ENCODE measurements at regions not wholly inside any gene's neighbourhood (a gene's known extent, or its start where the extent isn't known, plus 50 kb on each side); places are given as distances from the start of the nearest gene placed in this dataset.

DNA sequence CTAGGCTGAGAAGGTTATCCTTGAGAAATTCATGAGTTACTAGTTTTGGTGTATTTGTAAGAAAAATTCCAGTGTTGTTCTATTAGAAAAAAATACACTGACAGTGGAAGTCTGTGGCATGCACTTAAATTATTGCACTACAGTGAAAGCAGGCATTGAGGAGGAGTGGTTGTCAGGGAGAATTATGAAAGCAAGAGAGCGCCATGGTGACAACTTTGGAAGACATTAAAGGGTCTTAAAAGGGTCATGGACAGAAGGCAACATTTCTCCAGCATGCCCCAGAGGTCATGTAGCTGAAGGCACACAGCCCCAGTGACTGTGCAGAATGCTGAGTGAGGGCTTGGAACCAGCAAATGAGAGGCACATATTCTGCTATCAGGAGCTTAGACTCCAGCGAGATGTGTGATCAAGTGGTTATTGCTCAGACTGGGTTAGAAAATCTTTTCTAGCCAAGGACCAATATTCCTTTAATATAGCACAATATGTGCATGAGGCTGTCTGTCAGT, 292.7 kb downstream of the OLFM4 start:
- no peak for DNase-seq (ENCODE audit: low spot score)
- H3K4me3 ChIP-seq = no peak overlapping the region
- no peaks in the 10 kb centered on the region for H3K9me2 ChIP-seq (replicated peaks; ENCODE audit: insufficient read depth)
- H3K36me3 ChIP-seq (replicated peaks; ENCODE audit: insufficient read depth, low read depth) = no peaks in the 10 kb centered on the region
- H3K27ac ChIP-seq = no peak overlapping the region
- no peaks in the 10 kb centered on the region for H3K79me2 ChIP-seq
- no peak overlapping the region for H2AFZ ChIP-seq
- no peak overlapping the region for H3K4me2 ChIP-seq
- no peaks in the 10 kb centered on the region for H4K20me1 ChIP-seq (ENCODE audit: insufficient read depth, poor library complexity, severe bottlenecking)
- no peaks in the 10 kb centered on the region for H3K27me3 ChIP-seq
- no peaks in the 10 kb centered on the region for H3K9me3 ChIP-seq (ENCODE audit: low read depth)
- no peaks in the 10 kb centered on the region for H3K4me1 ChIP-seq (ENCODE audit: insufficient read depth)
- TF ChIP-seq EZH2phosphoT487 (IDR thresholded peaks at IDR 0.05; ENCODE audit: low read depth, severe bottlenecking, unreplicated experiment) (no peak), EZH2 (IDR thresholded peaks at IDR 0.05; ENCODE audit: borderline replicate concordance) (no peak)
- TF ChIP-seq, protein P1, sequence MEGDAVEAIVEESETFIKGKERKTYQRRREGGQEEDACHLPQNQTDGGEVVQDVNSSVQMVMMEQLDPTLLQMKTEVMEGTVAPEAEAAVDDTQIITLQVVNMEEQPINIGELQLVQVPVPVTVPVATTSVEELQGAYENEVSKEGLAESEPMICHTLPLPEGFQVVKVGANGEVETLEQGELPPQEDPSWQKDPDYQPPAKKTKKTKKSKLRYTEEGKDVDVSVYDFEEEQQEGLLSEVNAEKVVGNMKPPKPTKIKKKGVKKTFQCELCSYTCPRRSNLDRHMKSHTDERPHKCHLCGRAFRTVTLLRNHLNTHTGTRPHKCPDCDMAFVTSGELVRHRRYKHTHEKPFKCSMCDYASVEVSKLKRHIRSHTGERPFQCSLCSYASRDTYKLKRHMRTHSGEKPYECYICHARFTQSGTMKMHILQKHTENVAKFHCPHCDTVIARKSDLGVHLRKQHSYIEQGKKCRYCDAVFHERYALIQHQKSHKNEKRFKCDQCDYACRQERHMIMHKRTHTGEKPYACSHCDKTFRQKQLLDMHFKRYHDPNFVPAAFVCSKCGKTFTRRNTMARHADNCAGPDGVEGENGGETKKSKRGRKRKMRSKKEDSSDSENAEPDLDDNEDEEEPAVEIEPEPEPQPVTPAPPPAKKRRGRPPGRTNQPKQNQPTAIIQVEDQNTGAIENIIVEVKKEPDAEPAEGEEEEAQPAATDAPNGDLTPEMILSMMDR (IDR thresholded peaks at IDR 0.05; ENCODE audit: poor library complexity) = no peak
- WGBS (ENCODE audit: low lambda C conversion rate, missing lambda C conversion rate) = 97% methylated on average over 2 of the region's 2 CpGs

DNA sequence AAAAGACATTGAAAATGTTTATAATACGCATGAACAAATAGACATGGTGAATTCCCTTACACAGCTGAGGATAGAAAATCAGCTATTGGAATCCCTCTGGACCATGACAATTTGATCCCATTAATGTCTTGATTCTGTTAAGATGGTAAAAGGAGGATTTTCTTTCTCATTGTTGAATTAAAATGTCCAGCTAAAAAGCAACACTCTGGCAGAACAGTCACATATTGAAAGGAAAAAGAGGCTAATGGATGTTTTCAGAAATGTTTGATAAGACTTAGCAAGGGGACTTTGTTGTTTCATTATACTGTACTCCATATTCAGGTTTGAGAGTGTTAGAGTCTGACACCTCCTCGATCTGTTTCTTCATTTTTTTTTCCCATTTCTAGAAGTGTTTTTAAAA, 296.0 kb downstream of the OLFM4 start:
- Histone ChIP-seq H3K9me2 (replicated peaks; ENCODE audit: insufficient read depth) (no peaks in the 10 kb centered on the region), H3K27ac (no peak overlapping the region), H4K20me1 (ENCODE audit: insufficient read depth, poor library complexity, severe bottlenecking) (no peaks in the 10 kb centered on the region), H3K4me3 (no peak overlapping the region), H3K4me2 (no peak overlapping the region), H3K79me2 (no peaks in the 10 kb centered on the region), H3K27me3 (no peaks in the 10 kb centered on the region), H3K36me3 (replicated peaks; ENCODE audit: insufficient read depth, low read depth) (no peaks in the 10 kb centered on the region), H3K4me1 (ENCODE audit: insufficient read depth) (no peaks in the 10 kb centered on the region), H3K9me3 (ENCODE audit: low read depth) (no peaks in the 10 kb centered on the region), H2AFZ (no peak overlapping the region)
- DNase-seq (ENCODE audit: low spot score) = no peak
- WGBS (ENCODE audit: low lambda C conversion rate, missing lambda C conversion rate) = 89% methylated on average over 2 of the region's 2 CpGs
- TF ChIP-seq, protein P1 (IDR thresholded peaks at IDR 0.05; ENCODE audit: poor library complexity) = no peak
- TF ChIP-seq EZH2phosphoT487 (IDR thresholded peaks at IDR 0.05; ENCODE audit: low read depth, severe bottlenecking, unreplicated experiment) (no peak), EZH2 (IDR thresholded peaks at IDR 0.05; ENCODE audit: borderline replicate concordance) (no peak)

DNA sequence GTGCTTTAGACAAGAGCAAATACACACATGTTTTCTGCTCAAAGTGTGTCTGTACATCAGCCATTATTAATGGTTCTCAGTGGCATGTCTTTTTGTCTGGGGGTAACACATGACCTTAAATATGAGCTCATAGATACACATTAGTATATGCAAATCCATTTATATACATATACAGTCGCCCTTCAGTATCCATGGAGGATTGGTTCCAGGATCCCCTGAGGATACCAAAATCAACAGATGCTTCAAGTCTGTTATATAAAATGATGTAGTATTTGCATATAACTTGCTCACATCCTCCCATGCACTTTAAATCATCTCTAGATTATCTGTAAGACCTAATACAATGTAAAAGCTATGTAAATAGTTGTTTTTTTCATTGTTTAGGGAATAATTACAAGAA, 298.1 kb downstream of the OLFM4 start:
- Histone ChIP-seq H3K4me2 (no peak overlapping the region), H3K36me3 (replicated peaks; ENCODE audit: insufficient read depth, low read depth) (no peaks in the 10 kb centered on the region), H3K4me3 (no peak overlapping the region), H2AFZ (no peak overlapping the region), H4K20me1 (ENCODE audit: insufficient read depth, poor library complexity, severe bottlenecking) (no peaks in the 10 kb centered on the region), H3K9me2 (replicated peaks; ENCODE audit: insufficient read depth) (no peaks in the 10 kb centered on the region), H3K27ac (no peak overlapping the region), H3K79me2 (no peaks in the 10 kb centered on the region), H3K9me3 (ENCODE audit: low read depth) (no peaks in the 10 kb centered on the region), H3K4me1 (ENCODE audit: insufficient read depth) (no peaks in the 10 kb centered on the region), H3K27me3 (no peaks in the 10 kb centered on the region)
- no peak for DNase-seq (ENCODE audit: low spot score)
- 72% methylated on average over 1 of the region's 1 CpG for WGBS (ENCODE audit: low lambda C conversion rate, missing lambda C conversion rate)
- TF ChIP-seq EZH2 (IDR thresholded peaks at IDR 0.05; ENCODE audit: borderline replicate concordance) = no peak

DNA sequence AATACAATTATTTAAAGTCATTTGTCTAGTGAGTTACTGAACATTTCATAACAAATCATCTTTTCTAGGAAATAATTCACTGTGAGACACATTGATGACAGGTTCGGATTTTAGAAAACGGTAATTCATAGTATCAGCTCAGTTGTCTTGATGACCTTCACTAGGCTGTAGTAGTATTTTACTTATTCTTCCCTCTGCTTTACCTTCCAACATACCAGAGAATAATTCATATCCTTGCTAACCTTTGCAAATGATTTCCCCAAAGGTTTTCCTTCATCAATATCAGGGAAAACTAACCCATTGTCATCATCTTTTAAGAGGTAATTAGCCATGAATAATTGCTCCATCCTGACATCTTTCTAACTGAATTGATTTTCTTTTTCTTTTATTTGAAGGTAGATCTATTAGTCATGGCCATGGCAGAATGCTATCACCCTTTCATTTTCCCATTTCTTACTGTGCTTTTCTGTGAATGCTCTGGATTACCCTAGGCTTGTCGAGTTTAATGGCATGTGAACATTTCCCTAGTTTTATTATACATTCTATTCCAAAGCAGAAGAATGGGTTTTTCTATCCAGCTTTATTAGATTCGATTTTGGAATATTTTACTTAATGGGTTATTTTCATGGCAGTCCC, 299.2 kb downstream of the OLFM4 start:
- 82% methylated on average over 4 of the region's 4 CpGs for WGBS (ENCODE audit: low lambda C conversion rate, missing lambda C conversion rate)

More for the DNA sequence above, 299.2 kb downstream of the OLFM4 start:
- Histone ChIP-seq H4K20me1 (ENCODE audit: insufficient read depth, poor library complexity, severe bottlenecking) (no peaks in the 10 kb centered on the region), H3K4me3 (no peak overlapping the region), H2AFZ (no peak overlapping the region), H3K36me3 (replicated peaks; ENCODE audit: insufficient read depth, low read depth) (no peaks in the 10 kb centered on the region), H3K27me3 (no peaks in the 10 kb centered on the region), H3K27ac (no peak overlapping the region), H3K4me1 (ENCODE audit: insufficient read depth) (no peaks in the 10 kb centered on the region), H3K9me2 (replicated peaks; ENCODE audit: insufficient read depth) (no peaks in the 10 kb centered on the region), H3K4me2 (no peak overlapping the region), H3K79me2 (no peaks in the 10 kb centered on the region), H3K9me3 (ENCODE audit: low read depth) (no peaks in the 10 kb centered on the region)
- TF ChIP-seq, protein P1 (IDR thresholded peaks at IDR 0.05; ENCODE audit: poor library complexity) = no peak
- TF ChIP-seq EZH2phosphoT487 (IDR thresholded peaks at IDR 0.05; ENCODE audit: low read depth, severe bottlenecking, unreplicated experiment) = no peak
- no peak for TF ChIP-seq EZH2 (IDR thresholded peaks at IDR 0.05; ENCODE audit: borderline replicate concordance)
- DNase-seq (ENCODE audit: low spot score) = no peak
